Astrocyte (in vitro differentiated cells and primary cell): ENCODE measurements at regions not wholly inside any gene's neighbourhood (a gene's known extent, or its start where the extent isn't known, plus 50 kb on each side); places are given as distances from the start of the nearest gene placed in this dataset.

Experiments
- DNase-seq: peaks from one replicate; pipeline ENCODE4 v3.0.0-alpha.2; 2010; ENCODE audit warnings: low read depth
- FAIRE-seq: peaks from 2 replicates; lab custom pipeline; 2011; peaks lifted over from hg19 to GRCh38; lab: Jason Lieb, UNC
- H2AFZ ChIP-seq: 2 replicates; pipeline ENCODE4 v1.6.0; 2012; ENCODE audit warnings: low read depth, low read length, inconsistent platforms
- H3K27ac ChIP-seq: 2 replicates; pipeline ENCODE4 v1.5.1; 2011; ENCODE audit warnings: low read depth, low read length, inconsistent platforms
- H3K27me3 ChIP-seq: 2 replicates; pipeline ENCODE4 v1.6.0; 2011; ENCODE audit warnings: low read length, inconsistent platforms; ENCODE audit not compliant: insufficient read depth
- H3K36me3 ChIP-seq: 2 replicates; pipeline ENCODE4 v1.5.1; 2011; ENCODE audit warnings: low read length, inconsistent platforms; ENCODE audit not compliant: insufficient read depth
- H3K4me1 ChIP-seq: 2 replicates; pipeline ENCODE4 v1.5.1; 2011; ENCODE audit warnings: low read length, inconsistent platforms; ENCODE audit not compliant: insufficient read depth
- H3K4me2 ChIP-seq: 2 replicates; pipeline ENCODE4 v1.6.0; 2012; ENCODE audit warnings: low read length, inconsistent platforms
- H3K4me3 ChIP-seq: 2 replicates; pipeline ENCODE4 v1.5.1; 2011; ENCODE audit warnings: low read depth, mild to moderate bottlenecking, low read length, inconsistent platforms; ENCODE audit not compliant: insufficient read depth
- H3K79me2 ChIP-seq: 2 replicates; pipeline ENCODE4 v1.6.0; 2012; ENCODE audit warnings: mild to moderate bottlenecking, low read length, inconsistent platforms; ENCODE audit not compliant: insufficient read depth
- H3K9ac ChIP-seq: 2 replicates; pipeline ENCODE4 v1.6.0; 2012; ENCODE audit warnings: mild to moderate bottlenecking, low read length, inconsistent platforms
- H3K9me3 ChIP-seq: 2 replicates; pipeline ENCODE4 v1.5.1; 2012; ENCODE audit warnings: low read depth, mild to moderate bottlenecking, low read length, inconsistent platforms; ENCODE audit not compliant: insufficient read depth
- H4K20me1 ChIP-seq: 2 replicates; pipeline ENCODE4 v1.6.0; 2012; ENCODE audit warnings: low read length, inconsistent platforms; ENCODE audit not compliant: insufficient read depth
- H3K27ac Mint-ChIP-seq: one replicate; pipeline ENCODE4 v1.8.0; 2021; ENCODE audit warnings: mild to moderate bottlenecking, mixed read lengths; ENCODE audit not compliant: unreplicated experiment
- H3K27me3 Mint-ChIP-seq: one replicate; pipeline ENCODE4 v1.8.0; 2021; ENCODE audit warnings: low read depth, mixed read lengths; ENCODE audit not compliant: unreplicated experiment
- H3K36me3 Mint-ChIP-seq: one replicate; pipeline ENCODE4 v1.8.0; 2021; ENCODE audit warnings: low read depth, mixed read lengths; ENCODE audit not compliant: unreplicated experiment
- H3K4me1 Mint-ChIP-seq: one replicate; pipeline ENCODE4 v1.8.0; 2021; ENCODE audit warnings: low read depth, mixed read lengths; ENCODE audit not compliant: unreplicated experiment
- H3K4me3 Mint-ChIP-seq: one replicate; pipeline ENCODE4 v1.8.0; 2021; ENCODE audit warnings: mild to moderate bottlenecking, moderate library complexity, mixed read lengths; ENCODE audit not compliant: unreplicated experiment
- H3K9me3 Mint-ChIP-seq: one replicate; pipeline ENCODE4 v1.8.0; 2021; ENCODE audit warnings: mild to moderate bottlenecking, mixed read lengths; ENCODE audit not compliant: unreplicated experiment
- CTCF ChIP-seq: IDR thresholded peaks from 2 replicates; pipeline ENCODE4 v1.5.1; 2011; ENCODE audit warnings: low read depth, mild to moderate bottlenecking, inconsistent platforms, low read length, moderate library complexity; ENCODE audit not compliant: insufficient read depth
- EZH2 ChIP-seq: IDR thresholded peaks from 2 replicates; pipeline ENCODE4 v1.6.1; 2012; ENCODE audit warnings: mild to moderate bottlenecking, low read length, inconsistent platforms; ENCODE audit not compliant: insufficient read depth

- Mint-ChIP-seq H3K9me3 (peaks cover 8% of the 10 kb centered on the region), H3K27ac (no peak overlapping the region), H3K27me3 (peaks cover 9% of the 10 kb centered on the region), H3K36me3 (no peaks in the 10 kb centered on the region), H3K4me1 (no peaks in the 10 kb centered on the region), H3K4me3 (no peak overlapping the region)
- Histone ChIP-seq H3K4me3 (no peak overlapping the region), H3K36me3 (no peaks in the 10 kb centered on the region), H3K9me3 (no peaks in the 10 kb centered on the region), H3K27ac (no peak overlapping the region), H4K20me1 (no peaks in the 10 kb centered on the region), H3K4me2 (no peak overlapping the region), H3K27me3 (no peaks in the 10 kb centered on the region), H2AFZ (no peak overlapping the region), H3K4me1 (no peaks in the 10 kb centered on the region), H3K79me2 (no peaks in the 10 kb centered on the region), H3K9ac (no peak overlapping the region)
- TF ChIP-seq EZH2: no peak
- no peak for TF ChIP-seq CTCF
- DNase-seq (no peak), FAIRE-seq (no peak)
Observed at GRCh38 chr9:16286160-16286559, 584.3 kb downstream of the BNC2 start.

GRCh38 chr9:16289639-16290038 is 580.8 kb downstream of the BNC2 start:
- peaks cover 2% of the 10 kb centered on the region for H3K36me3 Mint-ChIP-seq
- H4K20me1 ChIP-seq: no peaks in the 10 kb centered on the region
- no peak overlapping the region for H3K9ac ChIP-seq
- no peak for FAIRE-seq
- H3K27ac Mint-ChIP-seq: no peak overlapping the region
- TF ChIP-seq CTCF (no peak), EZH2 (no peak)
- H3K4me3 Mint-ChIP-seq: no peak overlapping the region
- H3K9me3 Mint-ChIP-seq: peaks cover 6% of the 10 kb centered on the region
- H3K4me3 ChIP-seq: no peak overlapping the region
- no peak overlapping the region for H2AFZ ChIP-seq
- no peaks in the 10 kb centered on the region for H3K4me1 ChIP-seq
- no peak overlapping the region for H3K27ac ChIP-seq
- peaks cover 2% of the 10 kb centered on the region for H3K4me1 Mint-ChIP-seq
- H3K79me2 ChIP-seq: no peaks in the 10 kb centered on the region
- H3K4me2 ChIP-seq: no peak overlapping the region
- H3K9me3 ChIP-seq: no peaks in the 10 kb centered on the region
- peaks cover 2% of the 10 kb centered on the region for H3K27me3 Mint-ChIP-seq
- peaks cover 2% of the 10 kb centered on the region for H3K27me3 ChIP-seq
- H3K36me3 ChIP-seq: no peaks in the 10 kb centered on the region
- no peak for DNase-seq

- Mint-ChIP-seq H3K9me3 (peaks cover 3% of the 10 kb centered on the region), H3K4me1 (peaks cover 5% of the 10 kb centered on the region), H3K4me3 (no peak overlapping the region), H3K27ac (no peak overlapping the region), H3K27me3 (peaks cover 2% of the 10 kb centered on the region), H3K36me3 (peaks cover 2% of the 10 kb centered on the region)
- Histone ChIP-seq H3K4me2 (no peak overlapping the region), H4K20me1 (no peaks in the 10 kb centered on the region), H2AFZ (no peak overlapping the region), H3K4me3 (no peak overlapping the region), H3K27ac (no peak overlapping the region), H3K79me2 (no peaks in the 10 kb centered on the region), H3K36me3 (no peaks in the 10 kb centered on the region), H3K9me3 (no peaks in the 10 kb centered on the region), H3K27me3 (peaks cover 2% of the 10 kb centered on the region), H3K9ac (no peak overlapping the region), H3K4me1 (no peaks in the 10 kb centered on the region)
- DNase-seq (no peak), FAIRE-seq (no peak)
- TF ChIP-seq CTCF: no peak
- no peak for TF ChIP-seq EZH2
Observed at GRCh38 chr9:16290169-16290568, 580.3 kb downstream of the BNC2 start.
